HUES48 (cell line): ENCODE measurements at regions not wholly inside any gene's neighbourhood (a gene's known extent, or its start where the extent isn't known, plus 50 kb on each side); places are given as distances from the start of the nearest gene placed in this dataset.

Experiments used
- H3K27ac ChIP-seq: one replicate; pipeline ENCODE4 v1.7.0; 2013; ENCODE audit warnings: low read depth, low read length, inconsistent platforms
- H3K27me3 ChIP-seq: 2 replicates; pipeline ENCODE4 v1.6.1; 2013; ENCODE audit warnings: mild to moderate bottlenecking, low read length; ENCODE audit not compliant: control insufficient read depth, insufficient read depth
- H3K36me3 ChIP-seq: 2 replicates; pipeline ENCODE4 v1.6.1; 2013; ENCODE audit warnings: low read length; ENCODE audit not compliant: control insufficient read depth, insufficient read depth
- H3K4me1 ChIP-seq: 2 replicates; pipeline ENCODE4 v1.6.1; 2013; ENCODE audit warnings: mild to moderate bottlenecking, low read length; ENCODE audit not compliant: control insufficient read depth, insufficient read depth
- H3K4me3 ChIP-seq: 2 replicates; pipeline ENCODE4 v1.5.1; 2013; ENCODE audit warnings: mild to moderate bottlenecking, low read depth, low read length
- H3K9ac ChIP-seq: 2 replicates; pipeline ENCODE4 v1.6.1; 2013; ENCODE audit warnings: mild to moderate bottlenecking, low read depth, low read length, moderate library complexity
- H3K9me3 ChIP-seq: 2 replicates; pipeline ENCODE4 v1.6.1; 2013; ENCODE audit warnings: low read length; ENCODE audit not compliant: control insufficient read depth, insufficient read depth

DNA sequence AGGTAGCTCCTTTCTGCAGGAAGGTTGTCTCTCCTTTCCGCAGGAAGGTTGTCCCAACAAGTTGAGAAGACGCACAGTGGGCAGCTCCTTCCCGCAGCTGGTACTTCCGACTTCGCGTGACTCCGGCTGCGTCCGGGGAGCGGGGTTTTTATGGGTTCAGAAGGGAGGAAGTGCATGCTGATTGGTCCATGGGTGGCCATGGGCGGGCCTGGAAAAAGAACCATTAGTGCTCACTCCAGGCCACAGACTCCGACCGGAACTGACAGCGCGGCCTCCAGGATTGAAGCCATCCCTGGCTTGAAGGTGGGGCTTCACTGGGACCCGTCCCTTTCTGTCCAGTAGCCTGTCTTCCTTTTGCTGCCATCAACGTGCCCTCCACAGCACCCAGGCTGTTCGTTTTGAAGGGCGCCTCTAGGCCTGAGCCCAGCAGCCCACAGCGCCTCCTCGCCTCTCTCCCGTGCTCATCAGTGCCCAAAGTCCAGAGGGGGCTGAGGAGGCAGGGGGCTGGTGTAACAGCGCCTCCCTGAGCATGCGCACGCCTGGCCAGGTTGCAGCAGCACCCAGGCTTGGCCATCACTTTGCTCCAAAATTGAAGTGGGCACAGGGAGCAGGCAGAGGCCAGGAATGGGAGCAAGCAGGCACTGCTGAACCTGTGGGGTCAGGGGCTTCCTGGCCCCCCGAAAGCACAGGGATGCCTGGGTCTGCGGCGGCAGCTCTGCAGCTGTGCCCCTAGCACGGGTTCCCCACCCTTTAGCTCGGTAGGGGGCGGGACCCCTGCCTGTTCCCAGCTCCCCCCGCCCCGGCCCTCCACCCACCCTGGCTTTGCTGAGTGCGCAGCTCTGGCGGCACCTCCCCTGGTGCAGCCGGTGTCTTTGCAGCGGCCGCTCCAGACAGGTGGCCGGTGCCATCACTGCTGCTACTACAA, 330.6 kb upstream of the MCTP2 start:
- no peak overlapping the region for H3K27ac ChIP-seq
- H3K27me3 ChIP-seq: no peaks in the 10 kb centered on the region
- no peak overlapping the region for H3K9ac ChIP-seq
- no peaks in the 10 kb centered on the region for H3K4me1 ChIP-seq
- H3K9me3 ChIP-seq: no peaks in the 10 kb centered on the region
- no peaks in the 10 kb centered on the region for H3K36me3 ChIP-seq
- no peak overlapping the region for H3K4me3 ChIP-seq

DNA sequence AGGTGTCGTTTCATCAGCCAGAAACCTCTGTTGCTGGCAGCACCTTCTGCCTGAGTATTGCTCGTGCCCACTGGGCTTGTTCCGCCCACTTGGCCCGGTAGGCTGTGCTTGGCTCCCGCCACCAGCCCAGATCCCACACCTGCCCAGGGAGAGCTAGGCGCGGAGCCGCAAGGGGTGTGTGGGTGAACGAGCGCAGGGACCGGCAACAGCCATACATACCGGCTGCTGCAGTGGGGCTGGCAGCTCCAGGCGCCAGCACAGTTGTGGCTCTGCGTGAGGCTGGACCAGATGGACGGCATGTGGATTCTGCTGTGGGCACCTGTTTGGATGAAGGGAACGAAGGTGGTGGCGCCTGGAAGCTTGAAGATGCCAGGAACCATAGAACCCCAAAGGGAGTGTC, 331.5 kb upstream of the MCTP2 start:
- Histone ChIP-seq H3K27me3 (no peaks in the 10 kb centered on the region), H3K4me3 (no peak overlapping the region), H3K36me3 (no peaks in the 10 kb centered on the region), H3K4me1 (no peaks in the 10 kb centered on the region), H3K9ac (no peak overlapping the region), H3K9me3 (no peaks in the 10 kb centered on the region), H3K27ac (no peak overlapping the region)

DNA sequence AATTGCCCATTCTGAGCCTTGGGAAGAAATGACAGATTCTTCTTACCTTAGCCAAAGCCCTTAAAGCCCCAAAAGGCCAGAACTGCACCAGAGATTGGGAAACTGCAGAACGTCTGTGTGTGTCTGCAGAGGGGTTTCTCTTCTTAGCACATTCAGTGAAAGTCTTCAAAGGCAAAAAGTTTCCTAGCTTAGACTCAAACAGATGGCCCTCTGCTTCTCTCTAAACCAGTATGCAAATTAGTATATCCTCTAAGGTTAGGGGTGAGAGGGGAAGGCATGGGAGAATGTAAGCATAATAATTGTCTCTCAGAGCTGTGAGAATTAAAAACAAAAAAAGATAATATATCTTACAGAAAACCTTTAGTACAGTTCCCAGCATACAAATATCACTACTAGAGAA, 334.0 kb upstream of the MCTP2 start:
- H3K36me3 ChIP-seq: no peaks in the 10 kb centered on the region
- no peaks in the 10 kb centered on the region for H3K9me3 ChIP-seq
- no peaks in the 10 kb centered on the region for H3K4me1 ChIP-seq
- H3K27me3 ChIP-seq: no peaks in the 10 kb centered on the region
- H3K4me3 ChIP-seq: no peak overlapping the region
- H3K27ac ChIP-seq: no peak overlapping the region
- no peak overlapping the region for H3K9ac ChIP-seq

DNA sequence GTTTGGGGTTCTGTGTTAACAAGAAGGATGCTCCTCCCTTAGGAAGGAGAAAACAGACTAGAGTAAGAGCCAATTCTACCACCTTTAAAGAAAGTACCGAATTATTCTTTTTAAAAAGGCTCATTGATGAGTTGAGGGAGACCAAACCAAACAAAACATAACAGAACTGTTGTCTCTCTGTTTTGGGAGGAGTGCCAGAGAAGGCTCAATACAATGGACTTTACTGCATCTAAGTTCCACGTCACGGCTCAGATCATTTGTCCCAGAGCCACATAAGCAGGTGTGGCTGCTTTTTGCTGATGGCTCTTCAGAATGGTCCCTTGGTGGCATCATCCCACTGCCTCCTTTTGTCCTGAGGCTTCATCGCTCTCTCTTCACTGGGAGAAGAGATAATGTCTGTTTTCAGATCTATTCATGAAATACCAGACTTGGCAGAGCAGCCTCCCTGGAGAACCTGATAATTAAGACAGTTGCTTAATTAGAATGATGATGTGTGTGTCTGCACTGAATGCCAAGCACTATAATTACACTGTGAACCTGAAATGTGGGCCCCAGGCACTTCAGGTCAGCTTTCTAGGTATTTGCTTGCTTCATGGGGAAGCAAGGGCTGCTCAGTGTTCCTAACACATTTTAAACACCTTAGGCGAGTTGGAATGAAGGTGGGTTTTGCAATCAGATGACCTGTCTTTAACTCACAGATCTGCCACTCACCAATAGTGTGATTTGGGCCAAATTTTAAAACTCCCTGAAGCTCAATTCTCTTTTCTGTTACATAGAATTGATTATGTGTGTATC, 335.2 kb upstream of the MCTP2 start:
- Histone ChIP-seq H3K36me3 (no peaks in the 10 kb centered on the region), H3K9ac (no peak overlapping the region), H3K4me1 (no peaks in the 10 kb centered on the region), H3K27ac (no peak overlapping the region), H3K4me3 (no peak overlapping the region), H3K9me3 (no peaks in the 10 kb centered on the region), H3K27me3 (no peaks in the 10 kb centered on the region)

DNA sequence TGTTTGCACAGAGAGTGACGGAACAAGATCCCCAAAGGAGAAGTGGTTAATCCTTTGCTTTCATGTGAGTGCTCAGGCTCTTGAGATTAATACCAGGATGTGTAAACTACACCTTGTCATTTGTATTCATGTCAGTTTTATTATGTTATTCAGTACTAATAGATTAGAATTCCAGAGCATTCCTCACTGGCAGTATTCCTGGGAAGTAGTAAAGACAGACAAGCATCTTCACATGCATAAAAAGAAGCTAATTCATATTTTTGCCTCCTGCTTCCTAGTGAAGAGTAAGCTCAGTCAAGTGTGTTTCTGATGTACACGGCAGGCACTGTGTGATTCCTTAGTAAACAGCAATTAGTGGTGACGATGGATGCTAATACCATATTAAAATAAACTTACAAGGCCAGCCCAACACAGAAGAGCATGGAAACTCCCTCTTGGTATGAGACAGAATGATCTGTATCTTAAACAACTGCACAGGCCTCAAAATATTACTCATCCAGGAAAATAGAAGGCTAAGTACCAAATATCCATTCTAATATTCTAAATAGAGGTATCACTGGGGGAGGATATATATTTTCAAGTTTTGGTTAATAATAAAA, 336.8 kb upstream of the MCTP2 start:
- H3K36me3 ChIP-seq: no peaks in the 10 kb centered on the region
- H3K9ac ChIP-seq: no peak overlapping the region
- peaks cover 7% of the 10 kb centered on the region; the same call in 1 of the 2 replicates for H3K4me1 ChIP-seq
- no peaks in the 10 kb centered on the region for H3K27me3 ChIP-seq
- H3K4me3 ChIP-seq: no peak overlapping the region
- no peaks in the 10 kb centered on the region for H3K9me3 ChIP-seq
- H3K27ac ChIP-seq: no peak overlapping the region

DNA sequence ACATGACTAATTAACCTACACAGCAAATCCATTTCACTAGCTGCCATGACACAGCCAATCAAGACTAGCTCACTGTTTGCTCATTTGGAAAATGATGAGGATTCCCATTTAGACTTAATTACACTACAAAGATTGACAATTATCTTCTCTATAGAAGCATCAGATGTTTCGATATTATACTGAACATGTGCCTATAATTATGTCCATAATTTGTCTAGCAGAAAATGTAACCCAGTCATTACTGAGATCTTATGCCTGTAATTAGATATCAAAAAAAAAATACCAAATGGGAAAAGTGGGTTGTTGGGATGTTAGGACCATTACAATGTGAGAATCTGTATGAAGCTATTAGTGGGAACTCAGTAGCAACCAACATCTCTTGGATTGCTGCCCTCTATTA, 344.2 kb upstream of the MCTP2 start:
- Histone ChIP-seq H3K27ac (no peak overlapping the region), H3K9ac (no peak overlapping the region), H3K27me3 (no peaks in the 10 kb centered on the region; the same call in 1 of the 2 replicates), H3K4me1 (peaks cover 17% of the 10 kb centered on the region), H3K9me3 (no peaks in the 10 kb centered on the region), H3K4me3 (no peak overlapping the region), H3K36me3 (no peaks in the 10 kb centered on the region)

DNA sequence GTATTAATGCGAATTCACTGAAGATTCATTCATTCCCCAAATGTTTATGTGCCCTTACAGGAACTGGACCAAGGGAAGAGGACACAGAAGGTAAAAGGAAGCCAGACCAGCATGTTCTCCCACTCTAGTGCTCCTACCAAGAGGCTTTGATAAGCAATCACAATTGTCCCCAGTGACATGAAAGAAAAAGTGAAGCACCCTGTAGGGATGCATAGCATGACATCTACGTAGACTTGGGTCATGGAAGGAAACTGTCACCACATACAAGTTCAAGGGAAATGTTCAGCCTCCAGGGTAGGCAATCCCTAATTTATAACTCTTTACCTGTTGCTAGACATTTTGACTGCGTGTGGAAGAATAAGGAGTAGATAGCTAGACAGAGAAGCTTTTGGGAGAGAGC, 348.6 kb upstream of the MCTP2 start:
- Histone ChIP-seq H3K4me3 (no peak overlapping the region), H3K27me3 (no peaks in the 10 kb centered on the region; the same call in 1 of the 2 replicates), H3K4me1 (peaks cover 9% of the 10 kb centered on the region), H3K9ac (no peak overlapping the region), H3K27ac (no peak overlapping the region), H3K36me3 (no peaks in the 10 kb centered on the region), H3K9me3 (no peaks in the 10 kb centered on the region)

DNA sequence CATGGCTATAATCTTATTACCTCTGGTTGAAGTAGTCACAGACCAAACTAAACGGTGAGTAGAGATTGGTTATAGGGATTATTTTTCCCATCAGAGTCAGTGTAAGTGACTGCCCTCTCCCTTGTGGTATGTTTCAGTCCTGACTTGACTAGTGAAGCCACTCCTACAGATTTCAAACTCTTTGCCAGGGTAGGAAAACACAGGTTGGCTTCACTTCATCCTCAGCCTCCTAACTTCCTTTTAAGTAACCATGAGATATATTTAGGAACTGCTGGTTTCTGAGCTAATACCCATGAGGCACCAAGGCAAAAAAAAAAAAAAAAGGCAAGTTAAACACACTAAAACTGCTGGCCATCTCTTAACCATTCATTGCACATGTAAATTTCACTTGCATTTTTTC, 349.2 kb upstream of the MCTP2 start:
- Histone ChIP-seq H3K9ac (no peak overlapping the region), H3K27ac (no peak overlapping the region), H3K36me3 (no peaks in the 10 kb centered on the region), H3K4me3 (no peak overlapping the region), H3K4me1 (peaks cover 9% of the 10 kb centered on the region), H3K27me3 (no peaks in the 10 kb centered on the region), H3K9me3 (no peaks in the 10 kb centered on the region)

DNA sequence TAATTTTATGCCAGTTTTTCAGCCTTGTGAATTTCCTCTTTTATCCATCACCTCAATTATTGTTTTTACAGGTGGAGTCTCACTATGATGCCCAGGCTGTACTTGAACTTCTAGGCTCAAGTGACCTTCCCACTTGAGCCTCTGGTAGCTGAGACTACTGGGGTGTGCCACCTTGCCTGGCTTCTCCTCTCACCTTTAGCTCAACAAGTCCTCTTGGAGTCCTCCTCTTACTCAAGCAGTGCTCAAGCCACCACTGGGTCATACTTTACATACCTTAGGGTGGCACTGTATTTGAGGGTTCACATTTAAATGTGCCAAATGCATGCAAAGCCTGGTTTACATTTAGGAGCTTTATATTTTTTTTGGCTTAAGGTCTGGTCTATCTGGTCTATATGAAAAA, 350.1 kb upstream of the MCTP2 start:
- no peaks in the 10 kb centered on the region for H3K36me3 ChIP-seq
- no peak overlapping the region for H3K27ac ChIP-seq

DNA sequence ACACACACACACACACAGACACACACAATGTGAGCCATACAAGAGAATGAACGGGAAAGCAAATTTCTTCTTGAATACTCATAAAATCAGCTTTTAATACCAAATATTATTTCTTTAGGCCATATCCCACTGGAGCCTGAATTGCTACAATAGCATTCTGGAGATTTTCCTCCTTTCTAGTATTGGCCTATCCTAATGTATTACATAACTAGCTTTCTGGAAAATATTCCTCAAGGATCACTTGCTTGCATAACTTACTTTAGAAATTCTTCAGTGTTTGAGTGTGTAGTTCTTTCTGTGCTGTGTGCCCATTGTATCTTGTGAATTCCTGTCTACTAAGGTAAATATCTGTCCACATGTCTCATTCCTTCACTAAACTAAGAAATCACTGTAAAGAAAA, 351.0 kb upstream of the MCTP2 start:
- no peaks in the 10 kb centered on the region for H3K27me3 ChIP-seq
- no peaks in the 10 kb centered on the region for H3K36me3 ChIP-seq
- no peaks in the 10 kb centered on the region for H3K9me3 ChIP-seq
- peaks cover 9% of the 10 kb centered on the region for H3K4me1 ChIP-seq
- no peak overlapping the region for H3K9ac ChIP-seq
- H3K4me3 ChIP-seq: no peak overlapping the region
- H3K27ac ChIP-seq: no peak overlapping the region

More for the DNA sequence above, 350.1 kb upstream of the MCTP2 start:
- no peaks in the 10 kb centered on the region for H3K9me3 ChIP-seq
- H3K9ac ChIP-seq: no peak overlapping the region
- no peak overlapping the region for H3K4me3 ChIP-seq
- peaks cover 9% of the 10 kb centered on the region for H3K4me1 ChIP-seq
- no peaks in the 10 kb centered on the region for H3K27me3 ChIP-seq

DNA sequence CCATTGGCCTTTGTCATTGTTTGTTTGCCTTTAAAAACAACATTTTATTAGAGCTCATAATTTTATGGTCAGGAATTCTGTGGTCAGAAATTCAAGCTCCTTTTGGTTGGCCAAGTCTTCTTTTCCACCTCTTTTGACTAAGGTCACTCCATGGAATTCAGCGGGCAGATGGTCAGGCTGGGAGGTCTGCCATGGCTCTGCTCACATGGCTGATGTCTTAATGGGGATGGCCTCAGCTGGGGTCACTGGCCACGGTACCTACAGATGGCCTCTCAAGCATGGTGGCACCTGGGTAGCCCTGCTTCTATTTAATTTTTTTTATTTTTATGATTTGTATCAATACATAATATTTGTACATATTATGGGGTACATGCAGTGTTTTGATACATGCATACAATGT, 360.8 kb upstream of the MCTP2 start:
- Histone ChIP-seq H3K9me3 (no peaks in the 10 kb centered on the region), H3K27me3 (no peaks in the 10 kb centered on the region), H3K4me1 (no peaks in the 10 kb centered on the region), H3K9ac (no peak overlapping the region), H3K27ac (no peak overlapping the region), H3K4me3 (no peak overlapping the region), H3K36me3 (no peaks in the 10 kb centered on the region)
